ENCODE measurements at regions not wholly inside any gene's neighbourhood (a gene's known extent, or its start where the extent isn't known, plus 50 kb on each side); places are given as distances from the start of the nearest gene placed in this dataset.
"Not testable (repeated sequence)": the region's sequence is repeated elsewhere in the genome, so short reads cannot be mapped to it uniquely, and the experiment has no call there.

DNA sequence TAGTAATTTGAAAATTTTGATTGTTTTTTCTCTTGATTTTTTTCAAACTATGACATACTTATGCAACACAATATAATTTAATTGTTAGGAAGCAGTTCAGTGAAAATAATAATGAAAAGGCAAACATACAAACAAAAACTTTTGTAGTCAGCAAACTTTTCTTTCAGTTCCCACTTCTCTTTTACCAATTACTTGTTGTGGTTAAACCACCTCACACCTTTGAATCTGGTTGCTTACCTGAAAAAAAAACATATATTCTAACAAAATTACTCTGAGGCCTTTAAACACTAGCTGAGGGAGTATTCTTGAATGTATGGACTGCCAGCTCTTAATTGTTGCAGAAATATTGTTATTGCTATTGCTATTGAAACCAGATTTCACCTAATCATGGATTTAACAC lies 266.2 kb upstream of the SEMA3C start:
- H3K4me3 ChIP-seq (ENCODE audit: low read depth, low read length): no peak overlapping the region
- TF ChIP-seq, protein P1, sequence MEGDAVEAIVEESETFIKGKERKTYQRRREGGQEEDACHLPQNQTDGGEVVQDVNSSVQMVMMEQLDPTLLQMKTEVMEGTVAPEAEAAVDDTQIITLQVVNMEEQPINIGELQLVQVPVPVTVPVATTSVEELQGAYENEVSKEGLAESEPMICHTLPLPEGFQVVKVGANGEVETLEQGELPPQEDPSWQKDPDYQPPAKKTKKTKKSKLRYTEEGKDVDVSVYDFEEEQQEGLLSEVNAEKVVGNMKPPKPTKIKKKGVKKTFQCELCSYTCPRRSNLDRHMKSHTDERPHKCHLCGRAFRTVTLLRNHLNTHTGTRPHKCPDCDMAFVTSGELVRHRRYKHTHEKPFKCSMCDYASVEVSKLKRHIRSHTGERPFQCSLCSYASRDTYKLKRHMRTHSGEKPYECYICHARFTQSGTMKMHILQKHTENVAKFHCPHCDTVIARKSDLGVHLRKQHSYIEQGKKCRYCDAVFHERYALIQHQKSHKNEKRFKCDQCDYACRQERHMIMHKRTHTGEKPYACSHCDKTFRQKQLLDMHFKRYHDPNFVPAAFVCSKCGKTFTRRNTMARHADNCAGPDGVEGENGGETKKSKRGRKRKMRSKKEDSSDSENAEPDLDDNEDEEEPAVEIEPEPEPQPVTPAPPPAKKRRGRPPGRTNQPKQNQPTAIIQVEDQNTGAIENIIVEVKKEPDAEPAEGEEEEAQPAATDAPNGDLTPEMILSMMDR (IDR thresholded peaks at IDR 0.05; ENCODE audit: borderline replicate concordance, insufficient read depth, low read depth, low read length): no peak

DNA sequence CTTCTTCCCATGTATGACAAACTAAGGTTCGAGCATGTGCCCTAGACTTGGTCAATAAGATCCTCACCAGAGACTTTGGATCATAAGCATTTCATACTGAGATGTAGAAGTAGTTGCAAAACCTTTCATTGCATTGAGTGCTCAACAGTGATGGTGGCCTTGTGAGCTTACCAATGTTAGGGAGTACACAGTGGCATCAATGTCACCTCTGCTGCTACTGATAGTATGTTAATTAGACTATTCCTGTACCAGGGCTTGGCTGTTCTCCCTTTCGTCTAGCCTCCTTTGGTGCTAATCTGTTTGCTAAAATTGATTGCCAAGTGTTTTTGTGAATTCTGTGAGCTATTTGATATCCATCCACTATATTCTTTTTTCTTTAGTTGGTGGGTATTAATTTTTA lies 264.5 kb upstream of the SEMA3C start:
- TF ChIP-seq, protein P1 (IDR thresholded peaks at IDR 0.05; ENCODE audit: borderline replicate concordance, insufficient read depth, low read depth, low read length): no peak
- no peak overlapping the region for H3K4me3 ChIP-seq (ENCODE audit: low read depth, low read length)

DNA sequence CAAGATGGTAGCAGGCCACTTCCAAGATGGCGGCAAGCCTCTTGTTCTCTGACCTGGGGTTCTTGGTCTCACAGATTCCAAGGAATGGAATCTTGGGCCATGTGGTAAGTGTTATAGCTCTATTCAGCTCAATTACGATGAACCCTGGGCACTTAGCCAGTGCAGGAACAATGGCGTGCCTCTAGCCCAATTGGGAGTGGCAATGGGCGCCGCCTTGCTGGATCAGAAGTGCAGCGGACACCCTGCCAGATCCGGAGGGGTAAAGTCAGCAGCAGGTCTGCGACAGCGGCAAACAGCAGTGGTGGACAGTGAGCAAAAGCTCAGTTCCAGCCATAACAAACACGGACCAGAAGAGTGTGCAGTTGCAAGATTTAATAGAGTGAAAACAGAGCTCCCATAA lies 263.2 kb upstream of the SEMA3C start:
- not testable (repeated sequence) for H3K4me3 ChIP-seq (ENCODE audit: low read depth, low read length)

DNA sequence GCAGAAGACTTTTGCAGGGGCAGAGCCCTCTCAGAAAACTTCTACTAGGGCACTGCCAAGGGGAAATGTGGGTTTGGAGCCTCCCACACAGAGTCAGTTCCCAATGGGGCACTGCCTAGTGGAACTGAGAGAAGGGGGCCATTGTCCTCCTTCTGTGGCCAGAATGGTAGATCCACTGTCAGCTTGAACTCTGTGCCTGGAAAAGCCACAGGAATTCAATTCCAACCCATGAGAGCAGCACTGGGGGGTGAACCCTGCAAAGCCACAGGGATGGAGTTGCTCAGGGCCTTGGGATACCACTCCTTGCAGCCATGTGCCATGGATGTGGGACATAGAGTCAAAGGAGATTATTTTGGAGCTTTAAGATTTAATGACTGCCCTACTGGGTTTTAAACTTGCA lies 262.2 kb upstream of the SEMA3C start:
- TF ChIP-seq, protein P1 (IDR thresholded peaks at IDR 0.05; ENCODE audit: borderline replicate concordance, insufficient read depth, low read depth, low read length): no peak
- no peak overlapping the region for H3K4me3 ChIP-seq (ENCODE audit: low read depth, low read length)

DNA sequence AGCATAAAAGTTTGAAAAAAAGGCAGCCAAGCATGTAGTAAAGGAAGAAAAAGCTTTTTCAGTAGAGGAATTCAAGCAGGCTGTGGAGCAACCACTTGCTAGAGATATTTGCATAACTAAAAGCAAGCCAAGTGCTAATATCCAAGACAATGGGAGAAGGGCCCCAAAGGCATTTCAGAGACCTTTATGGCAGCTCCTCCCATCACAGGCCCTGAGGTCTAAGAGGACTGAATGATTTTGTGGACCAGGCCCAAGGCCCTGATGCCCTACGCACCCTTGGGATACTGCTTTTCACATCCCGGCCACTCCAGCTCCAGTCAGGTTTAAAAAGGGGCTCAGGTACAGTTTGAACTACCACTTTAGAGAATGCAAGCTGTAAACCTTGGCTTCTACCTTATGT lies 261.7 kb upstream of the SEMA3C start:
- no peak overlapping the region for H3K4me3 ChIP-seq (ENCODE audit: low read depth, low read length)
- TF ChIP-seq, protein P1 (IDR thresholded peaks at IDR 0.05; ENCODE audit: borderline replicate concordance, insufficient read depth, low read depth, low read length): no peak

DNA sequence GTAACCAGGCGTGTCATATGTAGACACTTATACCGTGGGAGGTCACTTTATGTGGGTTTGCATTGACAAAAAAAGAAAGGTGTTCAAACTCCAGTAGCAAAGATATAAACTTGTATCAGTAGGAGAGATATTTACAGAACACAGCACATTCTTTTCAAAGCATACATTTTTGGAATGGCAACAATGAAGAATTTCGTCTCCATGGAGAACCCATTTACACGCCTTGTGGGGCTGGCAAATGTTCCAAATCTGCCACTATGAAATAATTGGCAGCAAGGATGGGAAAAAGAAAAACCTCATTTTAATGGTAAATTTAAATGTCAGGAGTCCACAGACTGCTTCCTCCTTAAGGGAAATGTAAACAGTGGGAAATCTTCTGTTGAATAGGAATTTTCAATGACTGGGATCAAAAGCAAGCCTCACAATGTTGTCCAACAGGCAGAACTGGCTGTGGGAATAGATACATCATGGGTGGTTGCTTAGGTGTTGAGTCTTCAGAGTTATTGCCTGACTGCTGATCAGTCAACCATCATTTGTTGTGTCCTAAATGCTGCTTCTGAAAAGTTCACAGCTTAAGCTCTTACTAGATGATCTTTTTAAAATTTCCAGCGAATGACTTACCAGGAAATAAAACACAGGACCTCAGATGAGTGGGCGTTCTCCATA lies 256.6 kb upstream of the SEMA3C start:
- no peak overlapping the region for H3K4me3 ChIP-seq (ENCODE audit: low read depth, low read length)

DNA sequence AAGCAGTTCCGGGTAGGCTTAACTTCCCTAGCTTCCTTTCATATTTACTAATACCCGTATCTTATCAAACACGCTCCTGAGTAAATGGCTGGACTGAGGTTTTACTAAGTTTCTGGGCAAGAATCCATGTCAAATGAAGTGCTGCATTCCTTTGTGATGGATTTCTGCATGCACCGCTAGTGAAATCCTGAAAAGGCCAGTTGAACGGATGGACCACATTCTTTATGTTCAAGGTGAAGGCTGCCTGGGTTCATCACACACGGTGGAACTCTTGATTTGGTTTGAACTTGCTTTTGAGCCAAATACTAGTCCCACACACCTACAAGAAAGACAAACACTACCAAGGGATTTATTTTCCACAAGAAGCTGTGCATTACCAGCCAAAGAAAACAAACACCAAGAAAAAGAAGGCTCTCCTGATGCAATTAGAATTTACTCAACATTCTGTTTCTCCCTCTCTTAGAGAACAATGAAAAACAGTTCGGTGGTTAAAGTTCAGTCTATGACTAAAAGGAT lies 255.0 kb upstream of the SEMA3C start:
- H3K4me3 ChIP-seq (ENCODE audit: low read depth, low read length): no peak overlapping the region
- TF ChIP-seq, protein P1 (IDR thresholded peaks at IDR 0.05; ENCODE audit: borderline replicate concordance, insufficient read depth, low read depth, low read length): no peak

More for the DNA sequence above, 256.6 kb upstream of the SEMA3C start:
- TF ChIP-seq, protein P1 (IDR thresholded peaks at IDR 0.05; ENCODE audit: borderline replicate concordance, insufficient read depth, low read depth, low read length): no peak

Data from GM12875 (cell line).